RWPE2 (cell line): ENCODE measurements at regions not wholly inside any gene's neighbourhood (a gene's known extent, or its start where the extent isn't known, plus 50 kb on each side); places are given as distances from the start of the nearest gene placed in this dataset.
A peak's percentile ranks its signal among the peaks of the same experiment; 100 is the strongest.

Experiments
- ATAC-seq: fragments of 200-7000 bp; cut with Tn5 transposase; 3 replicates; pipeline ENCODE4 v1.9.1; 2021; ENCODE audit warnings: low read depth
- DNase-seq: peaks from one replicate; pipeline ENCODE4 v3.0.0-alpha.2; 2020; ENCODE audit warnings: low spot score
- H3K27ac ChIP-seq: fragments of 450-650 bp; 2 replicates; pipeline ENCODE4 v1.5.1; 2017; ENCODE audit warnings: mild to moderate bottlenecking; ENCODE audit not compliant: poor library complexity, severe bottlenecking
- H3K27me3 ChIP-seq: fragments of 250-450 bp; sonication (Bioruptor Pico); 2 replicates; pipeline ENCODE4 v1.5.1; 2021; ENCODE audit warnings: mild to moderate bottlenecking, moderate library complexity; ENCODE audit not compliant: insufficient read depth, poor library complexity, severe bottlenecking
- H3K36me3 ChIP-seq: fragments of 250-450 bp; sonication (Bioruptor Pico); 2 replicates; pipeline ENCODE4 v1.5.1; 2020; ENCODE audit warnings: low read depth, mild to moderate bottlenecking, moderate library complexity
- H3K4me1 ChIP-seq: fragments of 250-450 bp; sonication (Bioruptor Pico); 2 replicates; pipeline ENCODE4 v1.5.1; 2021; ENCODE audit warnings: mild to moderate bottlenecking, moderate library complexity; ENCODE audit not compliant: insufficient read depth, poor library complexity, severe bottlenecking
- H3K4me3 ChIP-seq: fragments of 250-450 bp; sonication (Bioruptor Pico); 2 replicates; pipeline ENCODE4 v1.5.1; 2021; ENCODE audit warnings: mild to moderate bottlenecking, moderate library complexity; ENCODE audit not compliant: severe bottlenecking
- H3K9me3 ChIP-seq: fragments of 250-450 bp; sonication (Bioruptor Pico); 2 replicates; pipeline ENCODE4 v1.5.1; 2021; ENCODE audit warnings: mild to moderate bottlenecking, moderate library complexity; ENCODE audit not compliant: severe bottlenecking
- CTCF ChIP-seq: fragments of 450-650 bp; IDR thresholded peaks from one replicate; pipeline ENCODE4 v1.5.1; 2017; ENCODE audit warnings: mild to moderate bottlenecking, moderate library complexity; ENCODE audit not compliant: poor library complexity, severe bottlenecking

GRCh38 chr9:78557540-78557939, 260.6 kb downstream of the PSAT1 start:
- Histone ChIP-seq H3K4me1 (no peaks in the 10 kb centered on the region), H3K27ac (no peak overlapping the region), H3K36me3 (no peaks in the 10 kb centered on the region), H3K27me3 (no peaks in the 10 kb centered on the region), H3K4me3 (no peak overlapping the region), H3K9me3 (no peaks in the 10 kb centered on the region)
- no peak for TF ChIP-seq CTCF
- ATAC-seq (no peak), DNase-seq (no peak)

- no peak for DNase-seq
- Histone ChIP-seq H3K4me1 (no peaks in the 10 kb centered on the region), H3K27me3 (no peaks in the 10 kb centered on the region), H3K4me3 (no peak overlapping the region), H3K9me3 (no peaks in the 10 kb centered on the region), H3K36me3 (no peaks in the 10 kb centered on the region), H3K27ac (no peak overlapping the region)
- ATAC-seq = peak; percentile 33; the same call in 1 of the 3 replicates
- TF ChIP-seq CTCF = no peak
These were observed 262.5 kb downstream of the PSAT1 start for GRCh38 chr9:78559449-78559885.

GRCh38 chr9:78562021-78562420, 265.1 kb downstream of the PSAT1 start:
- Histone ChIP-seq H3K27me3 (no peaks in the 10 kb centered on the region), H3K4me3 (no peak overlapping the region), H3K27ac (no peak overlapping the region), H3K9me3 (no peaks in the 10 kb centered on the region), H3K4me1 (peaks cover 6% of the 10 kb centered on the region), H3K36me3 (no peaks in the 10 kb centered on the region)
- ATAC-seq (no peak), DNase-seq (no peak)
- no peak for TF ChIP-seq CTCF

GRCh38 chr9:78563269-78563668, 266.3 kb downstream of the PSAT1 start:
- Histone ChIP-seq H3K27me3 (no peaks in the 10 kb centered on the region), H3K4me1 (peaks cover 15% of the 10 kb centered on the region), H3K4me3 (no peak overlapping the region), H3K36me3 (no peaks in the 10 kb centered on the region), H3K27ac (no peak overlapping the region), H3K9me3 (no peaks in the 10 kb centered on the region)
- ATAC-seq = no peak
- no peak for TF ChIP-seq CTCF
- DNase-seq = no peak

- TF ChIP-seq CTCF = no peak
- Histone ChIP-seq H3K27me3 (no peaks in the 10 kb centered on the region), H3K27ac (no peak overlapping the region), H3K36me3 (no peaks in the 10 kb centered on the region), H3K4me1 (peaks cover 15% of the 10 kb centered on the region), H3K4me3 (no peak overlapping the region), H3K9me3 (no peaks in the 10 kb centered on the region)
- ATAC-seq (no peak), DNase-seq (no peak)
These were observed 268.6 kb downstream of the PSAT1 start for GRCh38 chr9:78565481-78565880.
